ENCODE measurements at regions not wholly inside any gene's neighbourhood (a gene's known extent, or its start where the extent isn't known, plus 50 kb on each side); places are given as distances from the start of the nearest gene placed in this dataset.

- intact Hi-C loops (cut with DNase I): no loop called here
- DNase-seq: peak in 1 of 10 donors; percentile 73
Measured at GRCh38 chr12:131592972-131593371, 117.9 kb upstream of the SFSWAP start.

- intact Hi-C loops (cut with DNase I): no loop called here
- peak in 1 of 10 donors; percentile 7 for DNase-seq
Measured at GRCh38 chr12:131593406-131593805, 117.5 kb upstream of the SFSWAP start.

- intact Hi-C loops (cut with DNase I): no loop called here
- peak in 1 of 10 donors; percentile 69 for DNase-seq
Measured at GRCh38 chr12:131596115-131596514, 114.8 kb upstream of the SFSWAP start.

GRCh38 chr12:131597333-131597732, 113.6 kb upstream of the SFSWAP start:
- intact Hi-C loops (cut with DNase I): no loop called here
- DNase-seq: peak in 1 of 10 donors; percentile 52

- intact Hi-C loops (cut with DNase I): no loop called here
- DNase-seq: peak in 1 of 10 donors; percentile 49
Measured at GRCh38 chr12:131598717-131599116, 112.2 kb upstream of the SFSWAP start.

GRCh38 chr12:131599190-131600159, 111.4 kb upstream of the SFSWAP start:
- peak in 1 of 10 donors; percentile 81 for DNase-seq
- intact Hi-C loops (cut with DNase I): loop anchor here (5.0 kb wide), 1 partner anchor 827 kb away; no protein-coding TSS in a partner anchor

- DNase-seq: peak in 1 of 10 donors; percentile 45
- intact Hi-C loops (cut with DNase I): loop anchor here (5.0 kb wide), 1 partner anchor 828 kb away; no protein-coding TSS in a partner anchor
Measured at GRCh38 chr12:131600160-131600532, 110.7 kb upstream of the SFSWAP start.

GRCh38 chr12:131601499-131601898, 109.4 kb upstream of the SFSWAP start:
- intact Hi-C loops (cut with DNase I): loop anchor here (5.0 kb wide), 1 partner anchor 829 kb away; no protein-coding TSS in a partner anchor
- DNase-seq: peak in 1 of 10 donors; percentile 67

- intact Hi-C loops (cut with DNase I): loop anchor here (5.0 kb wide), 1 partner anchor 831 kb away; no protein-coding TSS in a partner anchor
Measured at GRCh38 chr12:131603106-131603938, 107.6 kb upstream of the SFSWAP start.

GRCh38 chr12:131603939-131604795, 106.7 kb upstream of the SFSWAP start:
- intact Hi-C loops (cut with DNase I): loop anchor here (5.0 kb wide), 1 partner anchor 832 kb away; no protein-coding TSS in a partner anchor
- DNase-seq: peak in 2 of 10 donors; percentile 35 to 82

More at GRCh38 chr12:131603106-131603938, 107.6 kb upstream of the SFSWAP start:
- peak in 1 of 10 donors; percentile 72 for DNase-seq

GRCh38 chr12:131604859-131605258, 106.0 kb upstream of the SFSWAP start:
- peak in 1 of 10 donors; percentile 47 for DNase-seq
- intact Hi-C loops (cut with DNase I): loop anchor here (5.0 kb wide), 1 partner anchor 833 kb away; no protein-coding TSS in a partner anchor

GRCh38 chr12:131605304-131605829, 105.5 kb upstream of the SFSWAP start:
- intact Hi-C loops (cut with DNase I): no loop called here
- DNase-seq: peak in 1 of 10 donors; percentile 5

GRCh38 chr12:131606218-131606901, 104.5 kb upstream of the SFSWAP start:
- DNase-seq: no peak
- intact Hi-C loops (cut with DNase I): no loop called here

- DNase-seq: peak in 3 of 10 donors; percentile 23 to 57 (median 52)
- intact Hi-C loops (cut with DNase I): loop anchor here (2.0 kb wide), 1 partner anchor 103 kb away; the partner anchor contains the start of gene SFSWAP
Measured at GRCh38 chr12:131607658-131608447, 103.0 kb upstream of the SFSWAP start.

- peak; percentile 79 to 98 (median 88) for DNase-seq
- intact Hi-C loops (cut with DNase I): loop anchor here (1.0 to 2.0 kb wide), 2 partner anchors 102 to 221 kb away; partner anchors contain the start of gene SFSWAP
Measured at GRCh38 chr12:131608740-131609690, 101.9 kb upstream of the SFSWAP start.

- intact Hi-C loops (cut with DNase I): loop anchor here (1.0 to 2.0 kb wide), 2 partner anchors 101 to 221 kb away; partner anchors contain the start of gene SFSWAP
- DNase-seq: peak in 2 of 10 donors; percentile 35 to 70
Measured at GRCh38 chr12:131609762-131610161, 101.1 kb upstream of the SFSWAP start.
